ENCODE measurements at regions not wholly inside any gene's neighbourhood (a gene's known extent, or its start where the extent isn't known, plus 50 kb on each side); places are given as distances from the start of the nearest gene placed in this dataset.

- TF ChIP-seq CTCF (IDR thresholded peaks at IDR 0.05): no peak
- TF ChIP-seq POLR2AphosphoS5 (IDR thresholded peaks at IDR 0.05): no peak
Measured at GRCh38 chr15:37375519-37375918, 275.2 kb upstream of the MEIS2 start.

Data from prostate gland (tissue), 2 donors.